H1 (cell line): ENCODE measurements at regions not wholly inside any gene's neighbourhood (a gene's known extent, or its start where the extent isn't known, plus 50 kb on each side); places are given as distances from the start of the nearest gene placed in this dataset.

Experiments
- CTCF ChIA-PET: fragments of 300-600 bp; sonication (Branson Sonifier 250); formaldehyde crosslinking; loops from one replicate; lab custom pipeline; 2021; ENCODE audit not compliant: partially characterized antibody; lab: Charles Lee
- POLR2A ChIA-PET: fragments of 300-600 bp; sonication (Branson Sonifier 250); formaldehyde crosslinking; loops from one replicate; lab custom pipeline; 2021; ENCODE audit warnings: inconsistent platforms; ENCODE audit not compliant: partially characterized antibody; lab: Charles Lee
- DNase-seq, 2 experiments: peaks; one replicate each; pipeline versions ENCODE4 v3.0.0 to v3.0.0-alpha.2; 2010 to 2022; ENCODE audit warnings: low spot score in 2 of 2, low read depth in 1 of 2, mixed read lengths in 1 of 2
- FAIRE-seq: peaks from 2 replicates; lab custom pipeline; 2011; peaks lifted over from hg19 to GRCh38; lab: Jason Lieb, UNC
- H2AFZ ChIP-seq: 2 replicates; pipeline ENCODE4 v1.8.1; 2012; ENCODE audit warnings: low read length, inconsistent platforms
- H2AK5ac ChIP-seq: 2 replicates; pipeline ENCODE4 v1.6.1; 2013; ENCODE audit warnings: low read depth, low read length
- H2BK120ac ChIP-seq: replicated peaks from 2 replicates; pipeline ENCODE3; 2013; ENCODE audit warnings: low read depth, low read length, inconsistent platforms
- H2BK12ac ChIP-seq: 2 replicates; pipeline ENCODE4 v1.6.1; 2013; ENCODE audit warnings: low read depth, low read length
- H2BK15ac ChIP-seq: 2 replicates; pipeline ENCODE4 v1.6.1; 2013; ENCODE audit warnings: low read length
- H2BK20ac ChIP-seq: 2 replicates; pipeline ENCODE4 v1.6.1; 2013; ENCODE audit warnings: low read length
- H2BK5ac ChIP-seq: 2 replicates; pipeline ENCODE4 v1.6.1; 2013; ENCODE audit warnings: low read depth, low read length
- H3K14ac ChIP-seq: 2 replicates; pipeline ENCODE4 v1.6.1; 2013; ENCODE audit warnings: inconsistent platforms; ENCODE audit not compliant: insufficient read length
- H3K18ac ChIP-seq: 2 replicates; pipeline ENCODE4 v1.6.1; 2013; ENCODE audit warnings: low read length; ENCODE audit errors: extremely low read depth
- H3K23ac ChIP-seq: 2 replicates; pipeline ENCODE4 v1.6.1; 2013; ENCODE audit warnings: inconsistent platforms; ENCODE audit not compliant: insufficient read length
- H3K23me2 ChIP-seq: 2 replicates; pipeline ENCODE4 v1.6.1; 2013; ENCODE audit warnings: low read depth, low read length
- H3K27ac ChIP-seq: 2 replicates; pipeline ENCODE4 v1.6.1; 2011; ENCODE audit warnings: low read depth, low read length, inconsistent platforms
- H3K27me3 ChIP-seq, 4 experiments: replicated peaks in 1 of 4; 1 replicate in 1 of 4; 2 replicates in 3 of 4; pipeline versions ENCODE4 v1.6.1 to v1.8.1; 2011 to 2013; ENCODE audit warnings: low read length in 3 of 4, mild to moderate bottlenecking in 3 of 4, inconsistent platforms in 2 of 4, mixed read lengths in 2 of 4, moderate library complexity in 1 of 4; ENCODE audit not compliant: control insufficient read depth in 3 of 4, insufficient read depth in 3 of 4; ENCODE audit errors: extremely low read depth in 1 of 4
- H3K36me3 ChIP-seq, 4 experiments: 2 replicates each; pipeline versions ENCODE4 v1.6.1 to v1.8.1; 2011 to 2013; ENCODE audit warnings: mild to moderate bottlenecking in 4 of 4, low read length in 3 of 4, moderate library complexity in 2 of 4, control low read depth in 1 of 4, inconsistent platforms in 1 of 4; ENCODE audit not compliant: insufficient read depth in 4 of 4, control insufficient read depth in 2 of 4
- H3K4ac ChIP-seq: replicated peaks from 2 replicates; pipeline ENCODE3; 2013; ENCODE audit warnings: low read length, low read depth, mixed read lengths, inconsistent platforms; ENCODE audit not compliant: insufficient read length
- H3K4me1 ChIP-seq, 4 experiments: replicated peaks in 1 of 4; 1 replicate in 1 of 4; 2 replicates in 3 of 4; pipeline versions ENCODE4 v1.6.1 to v1.8.1; 2011 to 2013; ENCODE audit warnings: low read length in 3 of 4, inconsistent platforms in 2 of 4, mixed read lengths in 1 of 4; ENCODE audit not compliant: insufficient read depth in 4 of 4, control insufficient read depth in 3 of 4
- H3K4me2 ChIP-seq, 2 experiments: 2 replicates each; pipeline versions ENCODE4 v1.6.1 to v1.8.1; 2011 to 2013; ENCODE audit warnings: low read depth in 2 of 2, low read length in 2 of 2, control low read depth in 1 of 2, inconsistent platforms in 1 of 2, mild to moderate bottlenecking in 1 of 2; ENCODE audit not compliant: insufficient read depth in 1 of 2
- H3K4me3 ChIP-seq, 4 experiments: fragments of 200-600, 300-600 bp in 1 of 4; sonication (generic), shearing (Covaris generic), sonication (Bioruptor Twin) in 1 of 4; 2 replicates each; pipeline versions ENCODE4 v1.5.1 to v1.8.1; 2011 to 2016; ENCODE audit warnings: low read length in 4 of 4, low read depth in 3 of 4, control low read depth in 2 of 4, inconsistent platforms in 2 of 4, mild to moderate bottlenecking in 2 of 4, mixed read lengths in 1 of 4, moderate library complexity in 1 of 4; ENCODE audit not compliant: insufficient read depth in 2 of 4; ENCODE audit errors: extremely low read depth in 1 of 4
- H3K56ac ChIP-seq: replicated peaks from 2 replicates; pipeline ENCODE3; 2013; ENCODE audit warnings: low read depth, mild to moderate bottlenecking, mixed read lengths, low read length, inconsistent platforms; ENCODE audit not compliant: insufficient read length
- H3K79me1 ChIP-seq: 2 replicates; pipeline ENCODE4 v1.6.1; 2013; ENCODE audit warnings: low read depth, low read length, control low read depth
- H3K79me2 ChIP-seq, 2 experiments: 2 replicates each; pipeline versions ENCODE4 v1.6.1 to v1.8.1; 2012 to 2013; ENCODE audit warnings: low read length in 2 of 2, mild to moderate bottlenecking in 2 of 2, inconsistent platforms in 1 of 2; ENCODE audit not compliant: insufficient read depth in 2 of 2, control insufficient read depth in 1 of 2
- H3K9ac ChIP-seq, 4 experiments: replicated peaks in 1 of 4; 1 replicate in 1 of 4; 2 replicates in 3 of 4; pipeline versions ENCODE4 v1.6.1 to v1.8.1; 2011 to 2013; ENCODE audit warnings: low read depth in 3 of 4, low read length in 3 of 4, control low read depth in 2 of 4, mild to moderate bottlenecking in 2 of 4, moderate library complexity in 2 of 4, inconsistent platforms in 1 of 4; ENCODE audit errors: extremely low read depth in 1 of 4
- H3K9me3 ChIP-seq, 2 experiments: 2 replicates each; pipeline versions ENCODE4 v1.6.1 to v1.8.1; 2012 to 2013; ENCODE audit warnings: mild to moderate bottlenecking in 2 of 2, moderate library complexity in 2 of 2, control low read depth in 1 of 2, inconsistent platforms in 1 of 2, low read depth in 1 of 2, low read length in 1 of 2, mixed read lengths in 1 of 2; ENCODE audit not compliant: insufficient read depth in 2 of 2
- H4K20me1 ChIP-seq, 2 experiments: replicated peaks in 1 of 2; 2 replicates each; pipeline versions ENCODE3 to v1.8.1; 2011 to 2013; ENCODE audit warnings: inconsistent platforms in 2 of 2, low read length in 2 of 2, mild to moderate bottlenecking in 1 of 2; ENCODE audit not compliant: insufficient read depth in 2 of 2, control insufficient read depth in 1 of 2
- H4K5ac ChIP-seq: 2 replicates; pipeline ENCODE4 v1.6.1; 2013; ENCODE audit warnings: low read length, low read depth, mixed read lengths, inconsistent platforms; ENCODE audit not compliant: insufficient read length
- H4K8ac ChIP-seq: 2 replicates; pipeline ENCODE4 v1.8.0; 2013; ENCODE audit warnings: mild to moderate bottlenecking, moderate library complexity, low read length, inconsistent platforms; ENCODE audit not compliant: insufficient read depth; ENCODE audit errors: extremely low read depth
- H4K91ac ChIP-seq: replicated peaks from 2 replicates; pipeline ENCODE3; 2013; ENCODE audit warnings: low read length, mixed read lengths, inconsistent platforms; ENCODE audit not compliant: insufficient read length
- ASH2L ChIP-seq: fragments of 200-600, 300-600 bp; sonication (generic); IDR thresholded peaks from one replicate; pipeline ENCODE4 v1.7.1; 2017; ENCODE audit warnings: low read length
- ATF2 ChIP-seq: IDR thresholded peaks from 2 replicates; pipeline ENCODE4 v1.6.1; 2012; ENCODE audit warnings: low read length, inconsistent platforms
- BACH1 ChIP-seq: IDR thresholded peaks from 2 replicates; pipeline ENCODE4 v1.6.1; 2012; ENCODE audit warnings: low read length, improper control_type of control experiment
- BRCA1 ChIP-seq: IDR thresholded peaks from 2 replicates; pipeline ENCODE4 v1.6.1; 2012; ENCODE audit warnings: low read depth, low read length, improper control_type of control experiment
- CHD1 ChIP-seq: IDR thresholded peaks from 2 replicates; pipeline ENCODE4 v1.6.1; 2012; ENCODE audit warnings: low read depth, low read length, improper control_type of control experiment
- FOSL1 ChIP-seq: IDR thresholded peaks from 2 replicates; pipeline ENCODE4 v1.6.1; 2011; ENCODE audit warnings: mild to moderate bottlenecking, low read depth, low read length, moderate library complexity; ENCODE audit not compliant: insufficient read depth
- GABPA ChIP-seq: IDR thresholded peaks from 2 replicates; pipeline ENCODE4 v1.6.1; 2011; ENCODE audit warnings: mild to moderate bottlenecking, low read length, moderate library complexity, borderline replicate concordance; ENCODE audit not compliant: insufficient read depth
- POLR2A ChIP-seq, 2 experiments: IDR thresholded peaks; 1 replicate in 1 of 2; 2 replicates in 1 of 2; pipeline ENCODE4 v1.6.1; 2011; ENCODE audit warnings: low read depth in 2 of 2, low read length in 2 of 2, mild to moderate bottlenecking in 2 of 2; ENCODE audit errors: control extremely low read depth in 1 of 2
- POLR2AphosphoS5 ChIP-seq: IDR thresholded peaks from 2 replicates; pipeline ENCODE4 v1.6.1; 2011; ENCODE audit warnings: low read depth, low read length
- SAP30 ChIP-seq: fragments of 300-600 bp; sonication (generic); IDR thresholded peaks from 2 replicates; pipeline ENCODE4 v1.7.1; 2012; ENCODE audit warnings: low read length, moderate library complexity, mild to moderate bottlenecking, inconsistent platforms; ENCODE audit not compliant: insufficient read depth, insufficient replicate concordance
- SIRT6 ChIP-seq: IDR thresholded peaks from one replicate; pipeline ENCODE4 v1.7.1; 2012; ENCODE audit warnings: low read length, inconsistent platforms
- SP1 ChIP-seq: IDR thresholded peaks from 2 replicates; pipeline ENCODE4 v1.6.1; 2011; ENCODE audit warnings: low read depth, low read length
- SP2 ChIP-seq: IDR thresholded peaks from 2 replicates; pipeline ENCODE4 v1.6.1; 2012; ENCODE audit warnings: mild to moderate bottlenecking, low read length, inconsistent platforms
- SP4 ChIP-seq: IDR thresholded peaks from 2 replicates; pipeline ENCODE4 v1.6.1; 2012; ENCODE audit warnings: low read length, inconsistent platforms
- USF2 ChIP-seq: IDR thresholded peaks from 2 replicates; pipeline ENCODE4 v1.6.1; 2011; ENCODE audit warnings: low read length, improper control_type of control experiment

GRCh38 chr15:36389107-36389506 is 190.3 kb upstream of the CDIN1 start:
- Histone ChIP-seq H3K4me2 (no peak overlapping the region), H3K9ac (no peak overlapping the region), H3K79me2 (no peaks in the 10 kb centered on the region), H4K91ac (no peak overlapping the region), H3K23me2 (no peaks in the 10 kb centered on the region), H3K56ac (no peak overlapping the region), H3K18ac (no peak overlapping the region), H4K8ac (no peak overlapping the region), H3K27me3 (peaks cover 0 to 1% (median 0%) of the 10 kb centered on the region in 4 experiments; a peak in 1 of 7 replicates), H2BK5ac (no peak overlapping the region)
- no peak for TF ChIP-seq SIRT6
- TF ChIP-seq POLR2AphosphoS5 = no peak
- no peak for TF ChIP-seq SP2
- no peak for TF ChIP-seq SAP30
- no peak for TF ChIP-seq ATF2
- no peak for TF ChIP-seq BACH1
- TF ChIP-seq GABPA = no peak
- TF ChIP-seq POLR2A (IDR thresholded peaks at IDR 0.05; ENCODE audit: control extremely low read depth in 1 of 2, low read depth in 2 of 2, low read length in 2 of 2) = no peak
- TF ChIP-seq USF2 = no peak
- no peak for TF ChIP-seq FOSL1
- TF ChIP-seq ASH2L = no peak
- TF ChIP-seq SP1 = no peak
- TF ChIP-seq CHD1 = no peak
- TF ChIP-seq SP4 = no peak
- TF ChIP-seq BRCA1 = no peak
- TF ChIP-seq, all 59 proteins: peak for 0
- Histone ChIP-seq H3K4ac (no peak overlapping the region), H3K4me3 (no peak overlapping the region), H2BK15ac (no peak overlapping the region), H3K9me3 (no peaks in the 10 kb centered on the region), H3K4me1 (no peaks in the 10 kb centered on the region), H3K14ac (no peak overlapping the region), H3K36me3 (no peaks in the 10 kb centered on the region), H2BK12ac (no peak overlapping the region), H3K27ac (no peak overlapping the region), H3K79me1 (no peaks in the 10 kb centered on the region), H2BK20ac (no peak overlapping the region), H4K20me1 (no peaks in the 10 kb centered on the region), H4K5ac (no peak overlapping the region), H2BK120ac (no peak overlapping the region), H3K23ac (no peak overlapping the region), H2AFZ (no peak overlapping the region), H2AK5ac (no peak overlapping the region)
- CTCF ChIA-PET = interaction anchor here (0.5 to 0.7 kb wide), 2 partner anchors 673 to 877 kb away, joined by 3 read pairs; no protein-coding TSS in a partner anchor
- no peak for DNase-seq
- FAIRE-seq = no peak
- POLR2A ChIA-PET = no interaction called here
